ENCODE measurements at regions not wholly inside any gene's neighbourhood (a gene's known extent, or its start where the extent isn't known, plus 50 kb on each side); places are given as distances from the start of the nearest gene placed in this dataset.

DNA sequence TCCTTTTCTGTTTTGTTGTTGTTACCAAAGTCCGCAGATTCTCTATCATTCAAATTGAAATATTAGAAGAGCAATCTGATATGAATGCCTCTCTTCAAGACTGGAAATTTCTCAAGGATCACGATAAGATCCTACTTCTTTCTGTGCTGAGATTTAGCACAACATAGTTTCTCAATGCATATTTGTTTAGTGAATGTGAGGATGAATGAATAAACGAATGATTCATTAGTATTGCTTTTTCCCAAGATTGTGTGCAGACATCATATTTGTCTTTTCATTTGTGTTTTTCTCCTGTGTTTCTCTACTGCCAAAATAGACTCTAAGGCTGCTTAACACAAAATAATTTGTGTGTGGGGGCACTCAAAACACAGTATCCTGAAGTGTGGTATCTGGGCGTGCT is 862.7 kb upstream of the MAP3K7 start:
- TF ChIP-seq, protein P1, sequence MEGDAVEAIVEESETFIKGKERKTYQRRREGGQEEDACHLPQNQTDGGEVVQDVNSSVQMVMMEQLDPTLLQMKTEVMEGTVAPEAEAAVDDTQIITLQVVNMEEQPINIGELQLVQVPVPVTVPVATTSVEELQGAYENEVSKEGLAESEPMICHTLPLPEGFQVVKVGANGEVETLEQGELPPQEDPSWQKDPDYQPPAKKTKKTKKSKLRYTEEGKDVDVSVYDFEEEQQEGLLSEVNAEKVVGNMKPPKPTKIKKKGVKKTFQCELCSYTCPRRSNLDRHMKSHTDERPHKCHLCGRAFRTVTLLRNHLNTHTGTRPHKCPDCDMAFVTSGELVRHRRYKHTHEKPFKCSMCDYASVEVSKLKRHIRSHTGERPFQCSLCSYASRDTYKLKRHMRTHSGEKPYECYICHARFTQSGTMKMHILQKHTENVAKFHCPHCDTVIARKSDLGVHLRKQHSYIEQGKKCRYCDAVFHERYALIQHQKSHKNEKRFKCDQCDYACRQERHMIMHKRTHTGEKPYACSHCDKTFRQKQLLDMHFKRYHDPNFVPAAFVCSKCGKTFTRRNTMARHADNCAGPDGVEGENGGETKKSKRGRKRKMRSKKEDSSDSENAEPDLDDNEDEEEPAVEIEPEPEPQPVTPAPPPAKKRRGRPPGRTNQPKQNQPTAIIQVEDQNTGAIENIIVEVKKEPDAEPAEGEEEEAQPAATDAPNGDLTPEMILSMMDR (IDR thresholded peaks at IDR 0.05; ENCODE audit: low read length): no peak
- no peak for TF ChIP-seq EZH2phosphoT487 (IDR thresholded peaks at IDR 0.05; ENCODE audit: low read length)

All from MM.1S (cell line).